Naive thymus-derived CD4-positive, alpha-beta T cell (primary cell): ENCODE measurements at regions not wholly inside any gene's neighbourhood (a gene's known extent, or its start where the extent isn't known, plus 50 kb on each side); places are given as distances from the start of the nearest gene placed in this dataset.

ENCODE experiments used
- ATAC-seq: fragments of 150-1000 bp; cut with Tn5 transposase; 2 replicates; pipeline ENCODE4 v1.10.0; 2021; ENCODE audit warnings: mild to moderate bottlenecking, moderate library complexity
- CTCF ChIA-PET: fragments of 350-600 bp; sonication (Branson Sonifier 250); formaldehyde crosslinking; loops from one replicate; lab custom pipeline; 2021; ENCODE audit warnings: antibody characterized with exemption; lab: Charles Lee
- POLR2A ChIA-PET: fragments of 350-600 bp; sonication (Branson Sonifier 250); formaldehyde crosslinking; loops from one replicate; lab custom pipeline; 2021; ENCODE audit warnings: antibody characterized with exemption, inconsistent platforms; lab: Charles Lee
- DNase-seq, 9 donors: peaks; one replicate each; pipeline versions ENCODE4 v3.0.0 to v3.0.0-alpha.2; 2020 to 2022; ENCODE audit warnings: mixed read lengths in 1 of 9
- H3K27ac ChIP-seq: one replicate; pipeline ENCODE4 v1.7.0; 2013; ENCODE audit warnings: mild to moderate bottlenecking, low read depth, low read length, moderate library complexity
- H3K27me3 ChIP-seq, 2 donors: one replicate each; pipeline ENCODE4 v1.7.0; 2013; ENCODE audit warnings: low read length in 2 of 2, mild to moderate bottlenecking in 2 of 2, moderate library complexity in 2 of 2; ENCODE audit not compliant: control insufficient read depth in 2 of 2, insufficient read depth in 2 of 2
- H3K36me3 ChIP-seq, 3 experiments: 1 replicate in 2 of 3; 2 replicates in 1 of 3; pipeline ENCODE4 v1.7.0; 2013; ENCODE audit warnings: low read length in 3 of 3, mild to moderate bottlenecking in 3 of 3, moderate library complexity in 1 of 3; ENCODE audit not compliant: insufficient read depth in 3 of 3, control insufficient read depth in 2 of 3
- H3K4me1 ChIP-seq, 2 donors: one replicate each; pipeline ENCODE4 v1.7.0; 2013; ENCODE audit warnings: low read length in 2 of 2, mild to moderate bottlenecking in 2 of 2, moderate library complexity in 1 of 2; ENCODE audit not compliant: control insufficient read depth in 2 of 2, insufficient read depth in 2 of 2
- H3K4me3 ChIP-seq: 2 replicates; pipeline ENCODE4 v1.7.0; 2013; ENCODE audit warnings: mild to moderate bottlenecking, low read length
- H3K9me3 ChIP-seq, 3 experiments: 1 replicate in 2 of 3; 2 replicates in 1 of 3; pipeline ENCODE4 v1.7.0; 2013; ENCODE audit warnings: low read length in 3 of 3; ENCODE audit not compliant: control insufficient read depth in 2 of 3
- H3K27ac Mint-ChIP-seq, 9 donors: one replicate each; pipeline ENCODE4 v1.8.0; 2020 to 2022; ENCODE audit warnings: mixed read lengths in 9 of 9, mild to moderate bottlenecking in 8 of 9, moderate library complexity in 5 of 9, inconsistent platforms in 2 of 9
- H3K27me3 Mint-ChIP-seq, 5 donors: one replicate each; pipeline ENCODE4 v1.8.0; 2021 to 2022; ENCODE audit warnings: mixed read lengths in 5 of 5, mild to moderate bottlenecking in 1 of 5
- H3K36me3 Mint-ChIP-seq, 5 donors: one replicate each; pipeline ENCODE4 v1.8.0; 2020 to 2022; ENCODE audit warnings: mixed read lengths in 5 of 5, mild to moderate bottlenecking in 3 of 5, inconsistent platforms in 1 of 5
- H3K4me1 Mint-ChIP-seq, 7 donors: one replicate each; pipeline ENCODE4 v1.8.0; 2020 to 2022; ENCODE audit warnings: mixed read lengths in 7 of 7, mild to moderate bottlenecking in 3 of 7, inconsistent platforms in 1 of 7
- H3K4me3 Mint-ChIP-seq, 10 donors: one replicate each; pipeline ENCODE4 v1.8.0; 2020 to 2022; ENCODE audit warnings: mild to moderate bottlenecking in 10 of 10, mixed read lengths in 10 of 10, moderate library complexity in 6 of 10, inconsistent platforms in 2 of 10
- H3K9me3 Mint-ChIP-seq, 11 donors: one replicate each; pipeline ENCODE4 v1.8.0; 2020 to 2022; ENCODE audit warnings: mixed read lengths in 11 of 11, mild to moderate bottlenecking in 4 of 11, inconsistent platforms in 1 of 11, moderate library complexity in 1 of 11
- intact Hi-C, 2 donors: fragments of 100-400 bp; cut with micrococcal nuclease; formaldehyde crosslinking; loops; one replicate each; pipeline ENCODE4 v1.15.1; 2023

GRCh38 chr9:11893331-11893730, 799.9 kb upstream of the TYRP1 start:
- no peak for ATAC-seq
- peaks cover 0 to 4% (median 0%) of the 10 kb centered on the region in 5 donors for H3K36me3 Mint-ChIP-seq
- H3K9me3 Mint-ChIP-seq: peaks cover 7 to 49% (median 28%) of the 10 kb centered on the region in 11 donors
- no peaks in the 10 kb centered on the region for H3K27me3 Mint-ChIP-seq
- H3K4me1 Mint-ChIP-seq: no peaks in the 10 kb centered on the region
- Histone ChIP-seq H3K9me3 (peaks cover 0 to 5% (median 0%) of the 10 kb centered on the region in 3 experiments), H3K36me3 (no peaks in the 10 kb centered on the region), H3K4me3 (no peak overlapping the region), H3K27ac (no peak overlapping the region), H3K27me3 (no peaks in the 10 kb centered on the region), H3K4me1 (no peaks in the 10 kb centered on the region)
- intact Hi-C loops: no loop called here
- DNase-seq: no peak
- no peak overlapping the region for H3K27ac Mint-ChIP-seq
- ChIA-PET CTCF (no interaction called here), POLR2A (no interaction called here)
- no peak overlapping the region for H3K4me3 Mint-ChIP-seq

GRCh38 chr9:11894136-11894535, 799.0 kb upstream of the TYRP1 start:
- Histone ChIP-seq H3K4me3 (no peak overlapping the region), H3K4me1 (no peaks in the 10 kb centered on the region), H3K27me3 (no peaks in the 10 kb centered on the region), H3K9me3 (peaks cover 0 to 5% (median 0%) of the 10 kb centered on the region in 3 experiments), H3K36me3 (no peaks in the 10 kb centered on the region), H3K27ac (no peak overlapping the region)
- Mint-ChIP-seq H3K27ac (no peak overlapping the region), H3K9me3 (peaks cover 7 to 49% (median 27%) of the 10 kb centered on the region in 11 donors), H3K36me3 (peaks cover 0 to 4% (median 0%) of the 10 kb centered on the region in 5 donors), H3K4me1 (no peaks in the 10 kb centered on the region), H3K27me3 (no peaks in the 10 kb centered on the region), H3K4me3 (no peak overlapping the region)
- ATAC-seq (no peak), DNase-seq (no peak)
- intact Hi-C loops: no loop called here
- ChIA-PET POLR2A (no interaction called here), CTCF (no interaction called here)

GRCh38 chr9:11902610-11903009, 790.6 kb upstream of the TYRP1 start:
- Histone ChIP-seq H3K4me1 (no peaks in the 10 kb centered on the region), H3K27me3 (no peaks in the 10 kb centered on the region), H3K9me3 (no peaks in the 10 kb centered on the region), H3K36me3 (no peaks in the 10 kb centered on the region), H3K27ac (no peak overlapping the region), H3K4me3 (no peak overlapping the region)
- no peak for DNase-seq
- POLR2A ChIA-PET: no interaction called here
- H3K9me3 Mint-ChIP-seq: peaks cover 0 to 15% (median 5%) of the 10 kb centered on the region in 11 donors
- CTCF ChIA-PET: no interaction called here
- no peaks in the 10 kb centered on the region for H3K36me3 Mint-ChIP-seq
- no peak overlapping the region for H3K4me3 Mint-ChIP-seq
- intact Hi-C loops: no loop called here
- H3K4me1 Mint-ChIP-seq: no peaks in the 10 kb centered on the region
- H3K27me3 Mint-ChIP-seq: no peaks in the 10 kb centered on the region
- ATAC-seq: no peak
- no peak overlapping the region for H3K27ac Mint-ChIP-seq

- no peaks in the 10 kb centered on the region for H3K27me3 Mint-ChIP-seq
- POLR2A ChIA-PET: no interaction called here
- Histone ChIP-seq H3K27me3 (no peaks in the 10 kb centered on the region), H3K4me3 (no peak overlapping the region), H3K36me3 (no peaks in the 10 kb centered on the region), H3K4me1 (no peaks in the 10 kb centered on the region), H3K27ac (no peak overlapping the region), H3K9me3 (no peaks in the 10 kb centered on the region)
- ATAC-seq (no peak), DNase-seq (no peak)
- intact Hi-C loops: no loop called here
- H3K27ac Mint-ChIP-seq: no peak overlapping the region
- no peaks in the 10 kb centered on the region for H3K36me3 Mint-ChIP-seq
- H3K9me3 Mint-ChIP-seq: peaks cover 0 to 50% (median 21%) of the 10 kb centered on the region in 11 donors
- CTCF ChIA-PET: no interaction called here
- no peaks in the 10 kb centered on the region for H3K4me1 Mint-ChIP-seq
- no peak overlapping the region for H3K4me3 Mint-ChIP-seq
Observed at GRCh38 chr9:11915699-11916098, 777.5 kb upstream of the TYRP1 start.

GRCh38 chr9:11928871-11929321, 764.3 kb upstream of the TYRP1 start:
- Mint-ChIP-seq H3K9me3 (peaks cover 2 to 15% (median 8%) of the 10 kb centered on the region in 11 donors), H3K27me3 (no peaks in the 10 kb centered on the region), H3K4me3 (no peak overlapping the region), H3K4me1 (no peaks in the 10 kb centered on the region), H3K27ac (no peak overlapping the region), H3K36me3 (peaks cover 0 to 5% (median 0%) of the 10 kb centered on the region in 5 donors)
- DNase-seq (no peak), ATAC-seq (no peak)
- Histone ChIP-seq H3K27ac (no peak overlapping the region), H3K36me3 (no peaks in the 10 kb centered on the region), H3K4me1 (no peaks in the 10 kb centered on the region), H3K27me3 (no peaks in the 10 kb centered on the region), H3K4me3 (no peak overlapping the region), H3K9me3 (peaks cover 0 to 4% (median 0%) of the 10 kb centered on the region in 3 experiments)
- ChIA-PET POLR2A (no interaction called here), CTCF (no interaction called here)
- intact Hi-C loops: no loop called here

GRCh38 chr9:11931109-11931508, 762.1 kb upstream of the TYRP1 start:
- CTCF ChIA-PET: no interaction called here
- ATAC-seq: no peak

GRCh38 chr9:11931751-11932150, 761.4 kb upstream of the TYRP1 start:
- no peak overlapping the region for H3K4me3 ChIP-seq
- peaks cover 2 to 16% (median 10%) of the 10 kb centered on the region in 11 donors for H3K9me3 Mint-ChIP-seq
- H3K27me3 ChIP-seq: no peaks in the 10 kb centered on the region
- H3K4me1 Mint-ChIP-seq: no peaks in the 10 kb centered on the region
- H3K4me1 ChIP-seq: no peaks in the 10 kb centered on the region
- POLR2A ChIA-PET: no interaction called here
- H3K27me3 Mint-ChIP-seq: no peaks in the 10 kb centered on the region
- H3K36me3 Mint-ChIP-seq: peaks cover 0 to 8% (median 0%) of the 10 kb centered on the region in 5 donors
- H3K9me3 ChIP-seq: peaks cover 0 to 8% (median 0%) of the 10 kb centered on the region in 3 experiments
- H3K36me3 ChIP-seq: no peaks in the 10 kb centered on the region
- DNase-seq (no peak), ATAC-seq (no peak)
- intact Hi-C loops: loop anchor here in 1 of 2 donors (5.0 kb wide), 1 partner anchor 49 kb away; no protein-coding TSS in a partner anchor
- no peak overlapping the region for H3K4me3 Mint-ChIP-seq
- CTCF ChIA-PET: no interaction called here
- H3K27ac Mint-ChIP-seq: no peak overlapping the region
- H3K27ac ChIP-seq: no peak overlapping the region

More at GRCh38 chr9:11931109-11931508, 762.1 kb upstream of the TYRP1 start:
- H3K27ac Mint-ChIP-seq: no peak overlapping the region
- Histone ChIP-seq H3K4me3 (no peak overlapping the region), H3K27ac (no peak overlapping the region), H3K4me1 (no peaks in the 10 kb centered on the region), H3K27me3 (no peaks in the 10 kb centered on the region), H3K9me3 (peaks cover 0 to 4% (median 0%) of the 10 kb centered on the region in 3 experiments), H3K36me3 (no peaks in the 10 kb centered on the region)
- POLR2A ChIA-PET: no interaction called here
- H3K4me1 Mint-ChIP-seq: no peaks in the 10 kb centered on the region
- no peak overlapping the region for H3K4me3 Mint-ChIP-seq
- peaks cover 0 to 6% (median 0%) of the 10 kb centered on the region in 5 donors for H3K36me3 Mint-ChIP-seq
- DNase-seq: no peak
- H3K9me3 Mint-ChIP-seq: peaks cover 2 to 14% (median 8%) of the 10 kb centered on the region in 11 donors
- intact Hi-C loops: loop anchor here in 1 of 2 donors (5.0 kb wide), 1 partner anchor 49 kb away; no protein-coding TSS in a partner anchor
- no peaks in the 10 kb centered on the region for H3K27me3 Mint-ChIP-seq
